Esophagus squamous epithelium (tissue), 5 donors: ENCODE measurements at regions not wholly inside any gene's neighbourhood (a gene's known extent, or its start where the extent isn't known, plus 50 kb on each side); places are given as distances from the start of the nearest gene placed in this dataset.
"Not testable (repeated sequence)": the region's sequence is repeated elsewhere in the genome, so short reads cannot be mapped to it uniquely, and the experiment has no call there.

Experiments
- DNase-seq: peaks from one replicate; lab custom pipeline; 2025; lab: John Stamatoyannopoulos, UW
- H3K27ac ChIP-seq, 4 donors: fragments of 200-600 bp; sonication (generic); one replicate each; pipeline ENCODE4 v1.5.1; 2016 to 2019; ENCODE audit warnings: mild to moderate bottlenecking in 1 of 4
- H3K27me3 ChIP-seq, 4 donors: fragments of 200-600 bp; sonication (generic); 1 replicate in 3 of 4; 2 replicates in 1 of 4; pipeline versions ENCODE4 v1.5.1 to v1.6.0; 2017 to 2021; ENCODE audit warnings: antibody characterized with exemption in 1 of 4
- H3K36me3 ChIP-seq, 3 donors: fragments of 200-600 bp; sonication (generic); one replicate each; pipeline ENCODE4 v1.5.1; 2016 to 2019
- H3K4me1 ChIP-seq, 3 donors: fragments of 200-600 bp; sonication (generic); one replicate each; pipeline ENCODE4 v1.5.1; 2017 to 2019
- H3K4me3 ChIP-seq, 4 donors: fragments of 200-600 bp; sonication (generic); 1 replicate in 3 of 4; 2 replicates in 1 of 4; pipeline ENCODE4 v1.5.1; 2016 to 2019; ENCODE audit warnings: mild to moderate bottlenecking in 2 of 4, moderate library complexity in 1 of 4
- H3K9me3 ChIP-seq, 3 donors: fragments of 200-600 bp; sonication (generic); one replicate each; pipeline ENCODE4 v1.5.1; 2016 to 2019
- CTCF ChIP-seq, 6 experiments: fragments of 450-650 bp in 4 of 6; fragments of 200-600 bp in 2 of 6; sonication (generic) in 2 of 6; IDR thresholded peaks; one replicate each; pipeline ENCODE4 v1.5.1; 2016 to 2019; ENCODE audit warnings: antibody characterized with exemption in 6 of 6, mild to moderate bottlenecking in 4 of 6, moderate library complexity in 4 of 6
- POLR2A ChIP-seq, 4 donors: fragments of 450-650 bp; IDR thresholded peaks; one replicate each; pipeline ENCODE4 v1.6.1; 2017; ENCODE audit warnings: antibody characterized with exemption in 4 of 4, mild to moderate bottlenecking in 4 of 4, moderate library complexity in 3 of 4
- WGBS, 2 donors: methylation state at CpG; one replicate each; pipeline ENCODE4 v1.1.5; 2018; 5-methylcytosine and 5-hydroxymethylcytosine counted together
- intact Hi-C: fragments of 100-400 bp; cut with DNase I; formaldehyde crosslinking; loops from one replicate; pipeline ENCODE4 v1.15.0; 2022
- donor health status: DM: yes; HTN: yes; CAD: no.

GRCh38 chr5:176131771-176132170 is 106.5 kb upstream of the SIMC1 start:
- Histone ChIP-seq H3K4me3 (no peak overlapping the region), H3K27ac (no peak overlapping the region), H3K9me3 (no peaks in the 10 kb centered on the region), H3K27me3 (peaks cover 0 to 48% (median 3%) of the 10 kb centered on the region in 4 donors), H3K4me1 (peaks cover 0 to 10% (median 3%) of the 10 kb centered on the region in 3 donors), H3K36me3 (no peaks in the 10 kb centered on the region)
- intact Hi-C loops = no loop called here
- DNase-seq = no peak
- WGBS, 2 donors = 15 to 36% methylated on average over 1 of the region's 1 CpG
- TF ChIP-seq POLR2A (IDR thresholded peaks at IDR 0.05) = no peak

- TF ChIP-seq POLR2A (IDR thresholded peaks at IDR 0.05) (no peak), CTCF (IDR thresholded peaks at IDR 0.05) (no peak)
- Histone ChIP-seq H3K9me3 (no peaks in the 10 kb centered on the region), H3K27ac (no peak overlapping the region), H3K4me3 (no peak overlapping the region), H3K4me1 (peaks cover 0 to 10% (median 3%) of the 10 kb centered on the region in 3 donors), H3K36me3 (no peaks in the 10 kb centered on the region), H3K27me3 (peaks cover 0 to 48% (median 3%) of the 10 kb centered on the region in 4 donors)
- no peak for DNase-seq
- intact Hi-C loops = no loop called here
- WGBS, 2 donors = 44 to 58% methylated on average over 27 to 28 of the region's 29 CpGs
Measured at GRCh38 chr5:176132471-176133288, 105.5 kb upstream of the SIMC1 start.

- 2 to 12% methylated on average over 12 to 25 of the region's 34 CpGs for WGBS, 2 donors
- Histone ChIP-seq H3K36me3 (no peaks in the 10 kb centered on the region), H3K9me3 (no peaks in the 10 kb centered on the region), H3K4me1 (peaks cover 0 to 10% (median 3%) of the 10 kb centered on the region in 3 donors), H3K27me3 (peaks cover 0 to 48% (median 3%) of the 10 kb centered on the region in 4 donors), H3K27ac (no peak overlapping the region), H3K4me3 (peak overlapping the region in 1 of 4 donors; percentile 38)
- intact Hi-C loops = no loop called here
- TF ChIP-seq CTCF (IDR thresholded peaks at IDR 0.05) (no peak), POLR2A (IDR thresholded peaks at IDR 0.05) (no peak)
- no peak for DNase-seq
Measured at GRCh38 chr5:176133289-176133870, 104.8 kb upstream of the SIMC1 start.

- intact Hi-C loops = no loop called here
- no peak overlapping the region for H3K27ac ChIP-seq
- H3K9me3 ChIP-seq = no peaks in the 10 kb centered on the region
- H3K4me1 ChIP-seq = peaks cover 0 to 10% (median 3%) of the 10 kb centered on the region in 3 donors
- H3K36me3 ChIP-seq = no peaks in the 10 kb centered on the region
- H3K27me3 ChIP-seq = peaks cover 0 to 48% (median 3%) of the 10 kb centered on the region in 4 donors
- TF ChIP-seq CTCF (IDR thresholded peaks at IDR 0.05) (no peak), POLR2A (IDR thresholded peaks at IDR 0.05) (no peak)
- no peak for DNase-seq
- H3K4me3 ChIP-seq = no peak overlapping the region
- WGBS, 2 donors = 38 to 48% methylated on average over 5 to 8 of the region's 15 CpGs
Measured at GRCh38 chr5:176133877-176134276, 104.3 kb upstream of the SIMC1 start.

- WGBS, 2 donors = 40 to 80% methylated on average over 1 to 2 of the region's 17 CpGs
- no peaks in the 10 kb centered on the region for H3K9me3 ChIP-seq
- intact Hi-C loops = no loop called here
- no peak overlapping the region for H3K4me3 ChIP-seq
- peaks cover 0 to 10% (median 3%) of the 10 kb centered on the region in 3 donors for H3K4me1 ChIP-seq
- peaks cover 0 to 48% (median 3%) of the 10 kb centered on the region in 4 donors for H3K27me3 ChIP-seq
- no peaks in the 10 kb centered on the region for H3K36me3 ChIP-seq
- DNase-seq = no peak
- H3K27ac ChIP-seq = no peak overlapping the region
- TF ChIP-seq POLR2A (IDR thresholded peaks at IDR 0.05) (no peak), CTCF (IDR thresholded peaks at IDR 0.05) (no peak)
Measured at GRCh38 chr5:176134529-176135223, 103.5 kb upstream of the SIMC1 start.

- WGBS, 2 donors = 73 to 77% methylated on average over 1 of the region's 1 CpG
- DNase-seq, H3K4me1 ChIP-seq, H3K4me3 ChIP-seq, H3K9me3 ChIP-seq, H3K36me3 ChIP-seq, H3K27ac ChIP-seq, intact Hi-C loops: not testable (repeated sequence)
- H3K27me3 ChIP-seq = peaks cover 0 to 46% (median 0%) of the 10 kb centered on the region in 4 donors
Measured at GRCh38 chr5:176140138-176140537, 98.1 kb upstream of the SIMC1 start.
